Lung (tissue), 12 donors: ENCODE measurements at regions not wholly inside any gene's neighbourhood (a gene's known extent, or its start where the extent isn't known, plus 50 kb on each side); places are given as distances from the start of the nearest gene placed in this dataset. TPM values are rescaled to one million over a fixed set of nuclear protein-coding genes. Genes with fewer than 3 reads are reported as not detected.

Source experiments
- ATAC-seq: fragments of 200-7000 bp; cut with Tn5 transposase; one replicate; pipeline ENCODE4 v1.9.1; 2020; ENCODE audit warnings: moderate number of reproducible peaks; ENCODE audit not compliant: insufficient read depth, low FRiP score
- DNase-seq, 3 donors: peaks; one replicate each; pipeline ENCODE4 v3.0.0-alpha.2; 2013 to 2017
- H3K27ac ChIP-seq, 2 donors: one replicate each; pipeline ENCODE4 v1.5.1; 2013; ENCODE audit warnings: mild to moderate bottlenecking in 2 of 2, moderate library complexity in 2 of 2, control low read depth in 1 of 2, inconsistent platforms in 1 of 2, low read depth in 1 of 2, low read length in 1 of 2
- H3K27me3 ChIP-seq, 3 donors: one replicate each; pipeline ENCODE4 v1.5.1; 2013; ENCODE audit warnings: low read length in 2 of 3; ENCODE audit not compliant: control insufficient read depth in 3 of 3, insufficient read depth in 3 of 3
- H3K36me3 ChIP-seq, 4 donors: one replicate each; pipeline ENCODE4 v1.5.1; 2013; ENCODE audit warnings: low read length in 4 of 4, mild to moderate bottlenecking in 1 of 4, moderate library complexity in 1 of 4; ENCODE audit not compliant: control insufficient read depth in 4 of 4, insufficient read depth in 4 of 4
- H3K4me1 ChIP-seq, 5 donors: one replicate each; pipeline ENCODE4 v1.5.1; 2013; ENCODE audit warnings: low read length in 5 of 5, mild to moderate bottlenecking in 2 of 5, moderate library complexity in 1 of 5; ENCODE audit not compliant: control insufficient read depth in 5 of 5, insufficient read depth in 5 of 5
- H3K4me3 ChIP-seq: one replicate; pipeline ENCODE4 v1.5.1; 2013; ENCODE audit warnings: mild to moderate bottlenecking, control low read depth, moderate library complexity
- H3K9ac ChIP-seq, 2 donors: one replicate each; pipeline ENCODE4 v1.5.1; 2013; ENCODE audit warnings: low read length in 2 of 2, control low read depth in 1 of 2; ENCODE audit not compliant: insufficient read depth in 1 of 2
- H3K9me3 ChIP-seq, 4 donors: one replicate each; pipeline ENCODE4 v1.5.1; 2013; ENCODE audit warnings: low read length in 3 of 4, mild to moderate bottlenecking in 1 of 4, moderate library complexity in 1 of 4; ENCODE audit not compliant: control insufficient read depth in 4 of 4, insufficient read depth in 3 of 4
- WGBS, 2 donors: extraction: QIAGEN DNeasy Blood & Tissue Kit; methylation state at CpG; one replicate each; pipeline ENCODE4 v1.1.7; 2013; 5-methylcytosine and 5-hydroxymethylcytosine counted together
- small RNA-seq: library from RNA; depleted of rRNA; stranded (forward); fragments of <200 nt; gene quantifications from one replicate; pipeline ENCODE3, GENCODE V24; 2014; ENCODE audit warnings: low replicate concordance
- TF ChIP-seq, protein P1 (sequence below): IDR thresholded peaks from 2 replicates; pipeline ENCODE4 v1.5.1; 2012; ENCODE audit warnings: mild to moderate bottlenecking; ENCODE audit errors: control extremely low read depth, extremely low read depth
- donor health status: control.
- donor health status: control.
- donor health status: Bipolar disorder and iron deficiency.
- donor health status: healthy.
- donor health status: DM: yes; HTN: yes; CAD: no.

DNA sequence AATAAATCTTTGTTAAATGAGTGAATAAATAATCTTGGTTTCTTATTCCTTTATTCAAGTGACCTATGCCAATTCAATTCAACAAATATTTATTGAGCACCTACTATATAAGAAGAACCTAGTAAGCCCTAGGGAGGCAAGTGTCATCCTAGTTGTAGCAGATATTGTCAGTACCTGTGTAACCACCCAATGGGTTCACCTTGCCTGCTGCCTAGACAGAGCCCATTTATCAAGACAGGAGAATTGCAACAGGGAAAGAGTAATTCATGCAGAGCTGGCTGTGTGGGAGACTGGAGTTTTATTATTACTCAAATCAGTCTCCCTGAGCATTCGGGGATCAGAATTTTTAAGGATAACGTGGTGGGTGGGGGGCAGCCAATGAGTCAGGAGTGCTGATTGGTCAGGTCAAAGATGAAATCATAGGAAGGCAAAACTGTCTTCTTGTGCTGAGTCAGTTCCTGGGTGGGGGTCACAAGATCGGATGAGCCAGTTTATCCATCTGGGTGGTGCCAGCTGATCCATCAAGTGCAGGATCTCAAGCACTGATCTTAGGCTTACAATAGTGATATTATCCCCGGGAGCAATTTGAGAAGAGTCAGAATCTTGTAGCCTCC, 53.8 kb upstream of the KCNA3 start:
- Histone ChIP-seq H3K36me3 (no peaks in the 10 kb centered on the region), H3K4me1 (no peaks in the 10 kb centered on the region), H3K9me3 (no peaks in the 10 kb centered on the region), H3K27ac (no peak overlapping the region), H3K4me3 (no peak overlapping the region), H3K9ac (no peak overlapping the region), H3K27me3 (peaks cover 0 to 13% (median 0%) of the 10 kb centered on the region in 3 donors)
- WGBS, 2 donors = 80 to 82% methylated on average over 4 of the region's 4 CpGs
- no peak for ATAC-seq
- TF ChIP-seq, protein P1, sequence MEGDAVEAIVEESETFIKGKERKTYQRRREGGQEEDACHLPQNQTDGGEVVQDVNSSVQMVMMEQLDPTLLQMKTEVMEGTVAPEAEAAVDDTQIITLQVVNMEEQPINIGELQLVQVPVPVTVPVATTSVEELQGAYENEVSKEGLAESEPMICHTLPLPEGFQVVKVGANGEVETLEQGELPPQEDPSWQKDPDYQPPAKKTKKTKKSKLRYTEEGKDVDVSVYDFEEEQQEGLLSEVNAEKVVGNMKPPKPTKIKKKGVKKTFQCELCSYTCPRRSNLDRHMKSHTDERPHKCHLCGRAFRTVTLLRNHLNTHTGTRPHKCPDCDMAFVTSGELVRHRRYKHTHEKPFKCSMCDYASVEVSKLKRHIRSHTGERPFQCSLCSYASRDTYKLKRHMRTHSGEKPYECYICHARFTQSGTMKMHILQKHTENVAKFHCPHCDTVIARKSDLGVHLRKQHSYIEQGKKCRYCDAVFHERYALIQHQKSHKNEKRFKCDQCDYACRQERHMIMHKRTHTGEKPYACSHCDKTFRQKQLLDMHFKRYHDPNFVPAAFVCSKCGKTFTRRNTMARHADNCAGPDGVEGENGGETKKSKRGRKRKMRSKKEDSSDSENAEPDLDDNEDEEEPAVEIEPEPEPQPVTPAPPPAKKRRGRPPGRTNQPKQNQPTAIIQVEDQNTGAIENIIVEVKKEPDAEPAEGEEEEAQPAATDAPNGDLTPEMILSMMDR = no peak
- no peak for DNase-seq

DNA sequence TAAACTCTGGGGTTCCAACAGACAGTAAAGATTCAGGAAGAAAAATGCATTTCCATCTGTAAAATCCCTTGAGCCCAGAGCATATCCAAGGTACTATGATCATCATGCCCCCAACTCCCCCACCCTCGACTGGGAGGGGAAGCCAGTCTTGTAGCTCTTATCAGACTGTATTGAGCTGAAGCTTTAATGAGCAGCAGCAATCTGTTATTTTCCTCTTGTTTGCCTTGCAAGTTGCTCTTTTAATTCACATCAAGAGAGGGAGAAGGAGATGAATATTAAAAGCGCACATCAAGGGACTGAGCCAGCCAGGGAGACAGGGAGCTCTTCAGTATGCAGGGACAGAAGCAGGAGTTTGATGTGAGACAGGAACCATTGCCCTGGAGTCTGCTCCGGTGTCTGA, 52.5 kb upstream of the KCNA3 start:
- Histone ChIP-seq H3K27ac (no peak overlapping the region), H3K27me3 (peaks cover 0 to 11% (median 0%) of the 10 kb centered on the region in 3 donors), H3K36me3 (no peaks in the 10 kb centered on the region), H3K4me3 (no peak overlapping the region), H3K4me1 (peaks cover 0 to 2% (median 0%) of the 10 kb centered on the region in 5 donors), H3K9ac (no peak overlapping the region), H3K9me3 (peaks cover 0 to 4% (median 0%) of the 10 kb centered on the region in 4 donors)
- TF ChIP-seq, protein P1 = no peak
- DNase-seq = no peak
- WGBS, 2 donors = 56 to 72% methylated on average over 3 of the region's 3 CpGs
- ATAC-seq = no peak

DNA sequence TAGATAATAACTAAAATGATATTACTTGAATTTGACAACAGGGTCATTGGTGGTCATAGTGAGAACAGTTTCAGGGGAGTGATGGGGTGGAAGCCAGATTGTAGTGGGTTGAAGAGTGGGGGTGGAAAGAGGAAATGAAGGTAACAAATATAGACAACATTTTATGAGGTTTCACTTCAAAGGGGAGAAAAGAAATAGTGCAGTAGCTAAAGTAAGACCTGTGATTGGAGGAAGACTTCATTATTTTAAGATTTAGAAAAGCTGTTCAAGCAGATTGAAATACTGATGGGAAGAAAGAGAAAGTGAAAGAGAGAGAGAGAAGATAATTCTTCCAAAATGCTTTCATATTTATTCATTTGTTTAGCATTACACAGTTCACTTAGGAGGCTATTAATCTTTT, 52.0 kb upstream of the KCNA3 start:
- H3K4me1 ChIP-seq = peaks cover 0 to 3% (median 0%) of the 10 kb centered on the region in 5 donors
- no peak for DNase-seq
- no peaks in the 10 kb centered on the region for H3K36me3 ChIP-seq
- H3K27me3 ChIP-seq = peaks cover 0 to 11% (median 0%) of the 10 kb centered on the region in 3 donors
- TF ChIP-seq, protein P1 = no peak
- H3K9me3 ChIP-seq = peaks cover 0 to 4% (median 0%) of the 10 kb centered on the region in 4 donors
- no peak overlapping the region for H3K27ac ChIP-seq
- H3K9ac ChIP-seq = no peak overlapping the region
- no peak overlapping the region for H3K4me3 ChIP-seq
- ATAC-seq = no peak

Small RNA genes in the stretch of these regions (small RNA-seq; reads per million reads assigned to genes)
- gene RF00019 = not detected
